MM.1S (cell line): ENCODE measurements at regions not wholly inside any gene's neighbourhood (a gene's known extent, or its start where the extent isn't known, plus 50 kb on each side); places are given as distances from the start of the nearest gene placed in this dataset.

ENCODE experiments used
- CTCF ChIP-seq: fragments of 300-600 bp; sonication (generic); IDR thresholded peaks from 2 replicates; pipeline ENCODE4 v1.5.1; 2016; ENCODE audit warnings: antibody characterized with exemption, low read length, mixed read lengths
- EZH2 ChIP-seq: fragments of 300-600 bp; sonication (generic); optimal IDR thresholded peaks from 2 replicates; pipeline ENCODE3; 2017; ENCODE audit warnings: low read depth, mild to moderate bottlenecking, antibody characterized with exemption, low read length, mixed read lengths

GRCh38 chr7:145644426-145645134 is 472.0 kb upstream of the CNTNAP2 start:
- TF ChIP-seq CTCF, result no peak
- no peak for TF ChIP-seq EZH2
